ENCODE measurements at regions not wholly inside any gene's neighbourhood (a gene's known extent, or its start where the extent isn't known, plus 50 kb on each side); places are given as distances from the start of the nearest gene placed in this dataset.

- TF ChIP-seq ATF6 (CRISPR knock-in tag; IDR thresholded peaks at IDR 0.05) (no peak), ZNF512 (CRISPR knock-in tag; IDR thresholded peaks at IDR 0.05; ENCODE audit: borderline replicate concordance) (no peak), GTF2I (CRISPR knock-in tag; conservative IDR thresholded peaks at IDR 0.05) (no peak), USF2 (CRISPR knock-in tag; IDR thresholded peaks at IDR 0.05) (no peak), E2F4 (CRISPR knock-in tag; IDR thresholded peaks at IDR 0.05; ENCODE audit: borderline replicate concordance, low read depth) (no peak), NFE2L1 (CRISPR knock-in tag; IDR thresholded peaks at IDR 0.05) (no peak), ZNF121 (CRISPR knock-in tag; IDR thresholded peaks at IDR 0.05) (no peak)
Observed at GRCh38 chr1:234529950-234530237, 50.9 kb upstream of the TARBP1 start (continued).

GRCh38 chr1:234529095-234529949, 50.3 kb upstream of the TARBP1 start:
- Mint-ChIP-seq H3K27me3 (ENCODE audit: low read depth) (peaks cover 2% of the 10 kb centered on the region; the same call in 1 of the 2 replicates), H3K4me1 (peaks cover 31% of the 10 kb centered on the region), H3K9me3 (no peaks in the 10 kb centered on the region), H3K4me3 (no peak overlapping the region), H3K27ac (no peak overlapping the region), H3K36me3 (no peaks in the 10 kb centered on the region)
- TF ChIP-seq HMGXB4 (CRISPR knock-in tag; IDR thresholded peaks at IDR 0.05) (no peak), SP1 (CRISPR knock-in tag; conservative IDR thresholded peaks at IDR 0.05) (no peak), E2F4 (CRISPR knock-in tag; IDR thresholded peaks at IDR 0.05; ENCODE audit: borderline replicate concordance, low read depth) (no peak), FOXK1 (CRISPR knock-in tag; IDR thresholded peaks at IDR 0.05) (no peak), NR2C2 (CRISPR knock-in tag; IDR thresholded peaks at IDR 0.05) (no peak), GABPB1 (CRISPR knock-in tag; IDR thresholded peaks at IDR 0.05) (no peak), RORB (CRISPR knock-in tag; IDR thresholded peaks at IDR 0.05) (no peak), ZNF317 (CRISPR knock-in tag; IDR thresholded peaks at IDR 0.05; ENCODE audit: borderline replicate concordance, low read depth) (no peak), NFATC4 (CRISPR knock-in tag; IDR thresholded peaks at IDR 0.05) (no peak), ERG (CRISPR knock-in tag; IDR thresholded peaks at IDR 0.05) (no peak), CDX4 (CRISPR knock-in tag; IDR thresholded peaks at IDR 0.05; ENCODE audit: borderline replicate concordance) (no peak), ESRRA (CRISPR knock-in tag; IDR thresholded peaks at IDR 0.05; ENCODE audit: borderline replicate concordance) (no peak), ZBTB43 (CRISPR knock-in tag; IDR thresholded peaks at IDR 0.05) (no peak), ZNF232 (CRISPR knock-in tag; IDR thresholded peaks at IDR 0.05) (no peak)
- ChIA-PET POLR2A (no interaction called here), CTCF (interaction anchor here (0.6 to 1.7 kb wide), 2 partner anchors 30 to 71 kb away, joined by 4 read pairs; no protein-coding TSS in a partner anchor)
- no peak for ATAC-seq
- DNase-seq (ENCODE audit: low spot score) = no peak
